HG03460 (cell line): ENCODE measurements at regions not wholly inside any gene's neighbourhood (a gene's known extent, or its start where the extent isn't known, plus 50 kb on each side); places are given as distances from the start of the nearest gene placed in this dataset.
"Not testable (repeated sequence)": the region's sequence is repeated elsewhere in the genome, so short reads cannot be mapped to it uniquely, and the experiment has no call there.

Experiments used
- ATAC-seq: cut with Tn5 transposase; IDR thresholded peaks from one replicate; pipeline ENCODE4 v1.9.1; 2021; ENCODE audit not compliant: unreplicated experiment

DNA sequence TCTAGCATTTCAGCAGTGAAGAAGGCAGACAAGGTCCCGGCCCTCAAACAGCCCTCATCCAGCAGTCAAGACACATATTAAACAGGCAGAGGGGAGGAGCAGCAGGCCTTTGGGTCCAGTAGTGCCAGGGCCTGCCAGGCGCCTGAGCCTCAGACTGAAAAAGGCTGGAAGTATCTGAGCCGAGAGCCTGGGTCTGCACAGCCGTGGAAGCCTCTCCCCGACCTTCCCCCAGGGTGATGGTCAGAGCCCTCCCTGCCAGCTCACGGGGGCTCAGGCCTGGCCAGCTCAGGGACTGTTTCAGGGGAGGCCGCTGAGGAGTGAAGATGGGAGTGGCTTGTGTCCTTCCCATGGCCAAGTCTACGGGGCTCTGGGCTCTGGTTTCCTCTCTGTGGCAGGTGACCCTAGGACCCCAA lies 565.2 kb downstream of the PTPRU start:
- no peak for ATAC-seq

DNA sequence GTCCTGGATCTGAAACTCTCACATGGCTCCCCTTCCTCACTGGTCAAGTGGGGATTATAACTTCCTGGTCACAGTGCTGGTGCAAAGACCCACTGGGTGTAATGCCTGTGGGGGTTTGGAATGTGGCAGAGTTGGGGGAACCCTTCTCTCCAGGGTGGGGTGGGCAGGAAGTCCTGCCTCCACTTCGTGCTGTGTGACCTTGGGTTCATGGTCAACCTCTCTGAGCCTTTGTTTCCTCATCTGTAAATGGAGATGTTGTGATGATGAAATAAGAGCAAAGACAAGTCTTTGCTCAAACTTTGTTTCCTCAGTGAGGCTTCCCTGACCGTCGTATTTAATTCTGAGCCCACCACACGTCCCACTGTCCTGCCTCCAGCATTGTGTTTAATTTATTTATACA lies 564.7 kb downstream of the PTPRU start:
- no peak for ATAC-seq

DNA sequence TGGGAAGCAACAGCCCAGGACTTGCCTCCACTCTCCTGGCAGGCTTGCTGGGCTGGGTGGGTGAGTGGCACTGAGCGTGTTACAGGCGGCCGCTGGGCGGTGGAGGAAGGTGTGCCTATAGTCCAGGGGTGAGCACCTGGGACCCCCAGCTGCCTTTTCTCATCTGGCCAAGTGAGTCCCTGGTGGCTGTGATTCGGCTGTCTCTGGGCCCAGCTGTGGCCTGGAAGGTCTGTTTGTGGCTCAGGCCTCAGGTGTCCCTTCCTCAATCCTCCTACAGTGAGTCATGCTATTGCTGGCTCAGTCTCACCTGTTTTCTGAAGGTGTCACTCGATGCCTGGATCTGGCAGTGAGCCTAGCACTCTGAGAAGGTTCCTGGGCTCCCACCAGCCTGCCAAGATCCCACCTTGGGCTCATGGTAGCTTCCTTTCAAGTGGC lies 564.2 kb downstream of the PTPRU start:
- ATAC-seq: no peak

DNA sequence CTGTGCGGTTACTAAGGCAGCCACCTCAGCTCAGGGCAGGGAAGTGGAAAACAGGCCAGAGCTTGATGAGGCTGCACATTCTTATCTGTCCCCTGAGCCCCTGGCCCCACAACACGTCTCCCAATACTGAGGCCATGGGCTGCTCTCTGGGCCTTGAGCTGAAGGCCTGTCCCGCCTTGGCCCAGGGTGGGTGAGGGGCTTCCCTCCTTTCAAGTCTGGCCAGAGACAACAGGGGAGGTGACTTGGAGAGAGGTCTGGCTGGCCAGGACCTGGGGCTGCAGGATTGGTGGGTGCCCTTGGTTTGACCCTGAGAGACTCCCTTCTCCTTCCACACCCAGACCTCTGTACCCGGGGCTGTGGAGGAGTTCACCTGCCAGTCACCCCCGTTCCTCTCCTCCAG lies 563.8 kb downstream of the PTPRU start:
- ATAC-seq: no peak

DNA sequence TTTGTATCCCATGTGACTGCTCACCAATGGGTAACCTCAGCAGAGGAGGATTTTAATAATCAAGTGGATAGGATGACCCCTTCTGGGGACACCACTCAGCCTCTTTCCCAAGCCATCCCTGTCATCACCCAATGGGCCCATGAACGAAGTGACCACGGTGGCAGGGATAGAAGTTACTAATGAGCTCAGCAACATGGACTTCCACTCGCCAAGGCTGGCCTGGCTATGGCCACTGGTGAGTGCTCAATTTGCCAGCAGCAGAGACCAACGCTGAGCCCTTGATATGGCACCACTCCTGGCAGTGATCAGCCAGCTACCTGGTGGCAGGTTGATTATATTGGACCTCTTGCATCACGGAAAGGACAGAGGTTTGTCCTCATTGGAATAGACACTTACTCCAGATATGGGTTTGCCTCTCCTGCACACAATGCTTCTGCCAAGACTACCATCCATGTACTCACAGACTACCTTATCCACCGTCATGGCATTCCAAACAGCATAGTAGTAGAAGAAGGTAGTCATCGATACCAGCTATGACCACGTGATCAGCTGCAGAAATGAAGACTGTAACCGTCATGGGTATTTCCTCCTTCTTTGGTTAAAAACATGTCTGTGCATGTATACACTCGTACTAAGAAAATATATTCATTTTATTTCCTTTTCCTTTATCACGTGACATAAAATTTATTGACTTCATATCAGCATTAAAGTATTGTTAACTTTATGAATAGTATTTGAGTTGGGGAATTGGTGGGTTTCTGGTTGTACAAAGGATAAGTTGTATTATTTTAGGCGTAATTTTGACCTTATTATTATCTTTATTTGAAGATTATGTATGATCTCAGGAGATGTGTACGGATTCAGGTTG lies 562.6 kb downstream of the PTPRU start:
- no peak for ATAC-seq

DNA sequence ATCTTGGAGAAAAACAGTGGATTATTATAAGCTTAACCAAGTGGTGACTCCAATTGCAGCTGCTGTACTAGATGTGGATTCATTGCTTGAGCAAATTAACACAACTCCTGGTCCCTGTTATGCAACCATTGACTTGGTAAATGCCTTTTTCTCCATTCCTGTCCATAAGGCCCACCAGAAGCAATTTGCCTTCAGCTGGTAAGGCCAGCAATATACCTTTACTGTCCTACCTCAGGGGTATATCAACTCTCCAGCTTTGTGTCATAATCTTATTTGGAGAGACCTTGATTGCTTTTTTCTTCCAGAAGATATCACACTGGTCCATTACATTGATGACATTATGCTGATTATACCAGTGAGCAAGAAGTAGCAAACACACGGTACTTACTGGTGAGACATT lies 560.8 kb downstream of the PTPRU start:
- ATAC-seq: not testable (repeated sequence)

DNA sequence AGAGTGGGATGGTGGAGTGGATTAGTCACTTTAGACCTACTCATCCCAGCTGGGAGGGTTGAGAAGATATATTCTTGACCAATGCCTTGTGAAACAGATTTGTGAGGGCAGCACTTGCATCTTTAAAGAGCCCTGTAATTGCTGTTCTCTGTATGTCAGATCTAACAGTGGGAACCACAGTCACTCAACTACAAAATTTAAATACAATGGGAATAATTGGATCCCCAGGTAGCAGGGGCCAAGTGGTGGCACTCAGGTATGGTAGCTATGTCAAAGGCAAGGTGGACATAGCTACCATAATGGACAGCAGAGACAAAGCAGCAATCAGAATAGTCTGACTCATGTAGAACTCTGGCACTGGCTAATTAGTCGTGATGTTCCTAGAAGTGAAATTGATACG lies 559.6 kb downstream of the PTPRU start:
- not testable (repeated sequence) for ATAC-seq

DNA sequence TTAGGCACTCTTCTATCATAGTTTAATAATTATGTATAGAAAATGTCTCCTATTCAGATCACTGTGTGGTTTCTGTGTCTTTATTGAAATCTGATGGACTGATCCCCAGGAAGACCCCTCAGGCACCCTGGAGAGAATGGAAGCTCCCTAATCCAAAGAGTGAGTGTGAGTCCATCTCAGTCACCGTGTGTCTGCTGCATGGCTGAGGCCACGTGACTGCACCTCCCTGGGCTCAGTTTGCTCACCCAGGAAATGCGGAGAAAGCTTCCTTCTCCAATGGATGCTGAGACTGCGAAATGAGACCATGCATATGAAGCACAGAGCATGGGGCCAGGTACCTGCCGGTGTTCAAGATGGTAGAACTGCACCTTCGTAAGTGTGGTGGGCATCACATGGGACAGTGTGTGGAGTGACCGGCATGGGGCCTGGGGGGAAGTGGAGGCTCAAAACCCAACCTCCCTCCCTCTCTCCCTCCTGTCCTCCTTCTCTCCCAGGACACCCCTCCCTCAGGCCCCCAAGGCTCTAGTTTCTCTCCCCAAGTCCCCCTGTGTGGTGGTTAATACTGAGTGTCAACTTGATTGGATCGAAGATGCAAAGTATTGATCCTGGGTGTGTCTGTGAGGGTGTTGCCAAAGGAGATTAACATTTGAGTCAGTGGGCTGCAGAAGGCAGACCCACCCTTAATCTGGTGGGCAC lies 557.5 kb downstream of the PTPRU start:
- no peak for ATAC-seq

DNA sequence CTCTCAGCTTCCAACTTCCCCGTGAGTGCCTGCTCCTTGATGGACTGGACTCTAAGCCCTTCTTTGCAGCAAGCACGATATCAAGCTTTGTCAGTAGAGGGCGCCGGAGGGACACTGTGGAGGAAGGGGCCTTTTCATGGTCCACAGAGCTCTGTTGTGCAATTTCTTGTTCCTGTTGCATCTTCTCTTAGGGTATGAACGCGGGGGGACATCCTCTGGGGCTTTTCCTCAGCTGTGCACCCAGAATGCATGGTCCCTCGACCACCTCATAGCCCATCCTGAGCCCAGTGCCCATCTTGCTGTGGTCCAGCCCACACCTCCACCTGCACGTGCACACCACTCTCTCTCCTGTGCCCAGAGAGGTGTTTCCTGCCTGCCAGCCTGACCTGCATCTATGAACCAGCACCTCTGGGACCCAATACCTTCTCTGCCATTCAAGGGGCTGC lies 556.8 kb downstream of the PTPRU start:
- ATAC-seq: no peak

DNA sequence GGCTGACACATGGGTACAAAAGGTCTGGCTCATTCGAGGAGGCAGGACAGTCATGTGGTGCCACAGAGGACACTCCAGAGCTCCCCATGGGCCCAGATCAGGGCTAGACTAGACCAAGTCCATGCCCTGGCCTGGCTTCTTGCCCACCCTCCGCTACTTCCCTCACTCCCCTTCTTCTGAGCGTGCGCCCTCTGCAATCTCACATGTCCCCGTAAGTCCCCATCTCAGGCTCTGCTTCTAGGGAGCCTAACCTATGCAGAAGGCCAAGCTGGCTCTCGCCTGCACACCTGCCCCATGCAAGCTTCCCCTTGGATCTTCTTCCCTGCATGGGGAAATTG lies 553.6 kb downstream of the PTPRU start:
- ATAC-seq: no peak

DNA sequence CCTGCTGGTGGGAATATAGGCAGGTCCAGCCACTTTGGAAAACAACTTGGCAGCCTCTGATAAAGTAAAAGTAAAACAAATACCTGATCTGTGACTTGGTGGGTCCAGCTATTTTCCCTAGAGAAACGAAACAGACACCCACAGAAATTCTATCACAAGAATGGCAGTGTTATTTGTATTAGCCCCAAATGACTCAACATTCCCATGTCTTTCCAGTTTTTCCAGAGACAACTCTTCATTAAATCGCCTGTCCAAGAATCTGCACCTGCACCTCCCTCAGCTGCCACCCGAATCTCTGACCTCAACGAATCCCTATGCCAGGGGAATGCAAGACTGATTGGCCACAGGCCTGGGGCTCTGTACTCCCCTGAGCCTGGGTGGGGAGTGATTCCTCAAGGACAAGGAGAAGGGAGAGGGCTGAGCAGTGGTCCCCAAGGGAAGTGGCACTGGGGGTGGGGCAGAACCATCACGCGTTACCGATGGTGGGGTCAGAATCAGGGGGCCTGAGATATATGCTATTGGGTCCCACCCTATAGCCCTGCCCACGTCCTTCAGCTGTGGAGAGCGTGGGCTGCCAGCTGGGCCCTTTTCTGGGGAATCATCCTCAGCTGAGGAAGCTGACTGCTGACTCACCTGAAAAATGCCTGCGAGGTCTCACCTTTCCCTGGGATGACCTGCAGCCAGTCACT lies 553.0 kb downstream of the PTPRU start:
- ATAC-seq: no peak

DNA sequence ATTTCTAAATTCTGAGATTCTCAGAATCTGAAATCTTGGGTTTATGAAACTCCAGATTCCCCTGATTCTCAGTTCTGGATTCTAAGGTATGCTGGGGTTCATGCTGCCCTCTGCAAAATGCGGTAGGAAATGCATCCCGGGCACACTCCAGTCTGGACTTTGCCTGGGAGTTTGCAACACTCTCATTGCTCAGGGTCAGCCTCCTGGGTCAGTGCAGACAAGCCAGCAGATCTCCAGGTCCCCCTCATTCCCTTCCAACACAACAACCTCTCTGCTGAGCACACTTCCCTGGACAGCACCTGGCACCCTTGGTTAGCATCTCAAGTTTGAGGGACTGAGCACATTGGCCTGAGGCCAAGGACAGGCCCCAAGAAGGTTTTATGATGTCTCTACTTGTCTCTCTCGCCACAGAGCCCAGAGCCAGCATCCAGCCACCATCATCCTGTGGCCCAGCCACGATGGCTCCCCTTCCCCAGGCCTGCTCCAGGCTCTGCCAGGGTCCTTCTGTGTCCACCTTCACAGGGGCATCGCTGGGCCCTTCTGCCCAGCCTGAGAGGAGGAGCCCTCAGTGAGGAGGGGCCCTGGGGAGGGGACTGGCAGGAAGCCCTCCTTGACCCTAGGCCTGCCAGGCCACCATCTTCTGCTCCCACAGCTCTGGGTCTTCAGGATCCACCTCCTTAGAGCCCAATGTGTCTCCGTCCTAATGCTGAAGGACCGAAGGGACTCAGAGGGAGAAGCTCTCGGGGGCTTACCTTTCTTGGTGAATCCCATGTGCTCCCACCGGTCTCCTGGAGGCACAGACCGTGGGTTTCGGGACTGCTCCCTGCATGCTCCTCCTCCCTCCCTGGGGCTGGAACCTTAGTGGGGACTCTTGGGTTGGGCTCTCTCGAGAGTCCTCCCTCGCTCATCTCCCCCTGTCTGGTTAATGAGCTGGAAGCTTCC lies 550.7 kb downstream of the PTPRU start:
- ATAC-seq: no peak

DNA sequence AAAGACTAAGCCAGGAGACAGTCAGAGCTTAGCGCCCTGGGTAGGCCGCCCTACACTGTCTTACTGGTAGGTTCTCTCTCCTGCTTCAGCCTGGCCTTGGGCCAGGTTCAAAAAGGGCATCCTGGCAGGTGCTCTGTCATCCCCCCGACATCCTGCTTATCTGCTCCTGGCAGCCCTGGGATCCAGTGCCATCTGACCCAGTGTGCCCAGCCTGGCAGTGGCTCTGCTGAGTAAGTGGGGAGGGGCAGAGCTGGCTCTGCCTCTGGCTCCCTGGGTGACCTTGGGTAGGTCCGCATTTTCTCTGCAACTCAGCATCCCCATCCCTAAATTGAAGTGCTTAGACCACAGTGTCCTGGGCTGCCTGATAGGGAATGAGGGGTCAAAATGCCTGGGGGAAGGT lies 549.9 kb downstream of the PTPRU start:
- ATAC-seq: no peak

DNA sequence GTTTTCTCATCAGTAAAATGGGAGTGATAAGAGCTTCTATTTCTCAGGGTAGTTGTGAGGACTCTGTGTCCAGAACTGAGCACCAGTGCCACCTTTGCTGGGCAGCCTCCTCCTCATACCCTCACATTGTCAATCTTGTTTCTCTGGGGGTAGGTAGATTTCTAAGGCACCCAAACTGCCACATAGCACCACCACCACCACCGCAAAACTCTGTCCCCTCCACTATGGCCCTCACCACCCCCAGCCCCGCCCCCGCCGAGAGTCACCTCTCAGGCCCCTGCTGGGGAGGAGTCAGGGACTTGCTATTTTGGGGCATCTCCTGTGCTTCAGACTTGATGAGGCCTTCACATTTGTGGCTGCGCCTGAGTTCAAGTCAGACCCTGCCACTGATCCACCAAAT lies 549.2 kb downstream of the PTPRU start:
- ATAC-seq: no peak

DNA sequence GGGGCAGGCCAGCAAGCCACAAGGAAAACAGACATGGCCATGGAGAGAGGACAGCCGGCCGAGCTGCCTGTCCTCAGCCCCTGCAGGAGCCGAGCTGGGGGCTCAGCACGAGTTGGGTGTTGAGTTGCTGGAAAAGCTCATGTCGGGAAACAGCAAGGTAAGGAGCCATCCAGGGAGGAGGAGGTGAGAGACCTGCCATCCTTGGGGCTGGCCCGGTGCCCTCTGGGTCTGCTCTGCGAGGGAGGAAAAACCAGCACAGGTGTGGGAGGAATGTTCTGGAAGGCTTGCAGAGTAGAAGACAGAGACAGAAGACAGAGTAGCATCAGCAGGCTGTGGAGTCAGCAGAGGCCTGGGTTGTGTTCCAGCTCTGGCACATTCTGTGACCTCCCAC lies 548.8 kb downstream of the PTPRU start:
- ATAC-seq: no peak

DNA sequence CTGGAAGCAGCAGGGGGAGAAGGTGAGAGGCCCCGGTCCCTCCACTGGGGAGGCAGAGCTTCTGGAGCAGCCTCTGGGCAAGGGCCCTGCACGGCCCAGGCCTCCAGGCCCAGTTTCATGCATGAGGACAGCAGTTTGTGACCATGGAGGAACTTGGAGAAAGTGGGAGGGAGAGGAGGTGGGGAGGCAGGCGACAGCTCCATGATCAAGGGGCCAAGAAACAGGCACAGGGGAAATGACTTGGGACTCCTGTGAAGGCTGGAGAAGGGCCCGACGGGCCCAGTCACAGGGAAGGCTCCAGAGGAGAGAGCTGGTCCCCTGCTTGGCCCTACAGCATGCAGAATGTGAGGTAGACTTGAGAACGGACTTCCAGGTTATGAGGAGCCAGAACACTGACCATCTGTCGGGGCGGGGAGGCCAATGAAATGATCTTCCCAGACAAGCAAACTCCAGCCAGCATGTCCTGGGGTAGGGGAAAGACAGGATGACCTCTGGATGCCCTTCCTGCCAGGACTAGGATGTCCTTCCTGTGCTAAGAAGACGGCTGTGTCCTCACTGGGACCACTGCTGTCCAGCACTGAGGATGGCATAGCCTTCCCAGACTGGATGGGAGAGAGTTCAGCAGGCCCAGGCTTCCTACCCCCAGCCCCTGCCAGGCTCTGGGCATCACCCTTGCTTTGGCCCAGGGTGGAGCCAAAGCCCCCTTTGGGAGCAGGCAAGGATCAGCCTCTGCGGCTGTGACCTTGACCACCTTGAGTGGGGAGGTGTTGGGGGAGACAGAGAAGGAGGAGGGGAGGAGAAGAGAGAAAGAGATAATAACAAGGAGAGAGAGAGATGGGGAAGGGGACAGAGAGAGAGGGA lies 548.2 kb downstream of the PTPRU start:
- ATAC-seq: no peak

DNA sequence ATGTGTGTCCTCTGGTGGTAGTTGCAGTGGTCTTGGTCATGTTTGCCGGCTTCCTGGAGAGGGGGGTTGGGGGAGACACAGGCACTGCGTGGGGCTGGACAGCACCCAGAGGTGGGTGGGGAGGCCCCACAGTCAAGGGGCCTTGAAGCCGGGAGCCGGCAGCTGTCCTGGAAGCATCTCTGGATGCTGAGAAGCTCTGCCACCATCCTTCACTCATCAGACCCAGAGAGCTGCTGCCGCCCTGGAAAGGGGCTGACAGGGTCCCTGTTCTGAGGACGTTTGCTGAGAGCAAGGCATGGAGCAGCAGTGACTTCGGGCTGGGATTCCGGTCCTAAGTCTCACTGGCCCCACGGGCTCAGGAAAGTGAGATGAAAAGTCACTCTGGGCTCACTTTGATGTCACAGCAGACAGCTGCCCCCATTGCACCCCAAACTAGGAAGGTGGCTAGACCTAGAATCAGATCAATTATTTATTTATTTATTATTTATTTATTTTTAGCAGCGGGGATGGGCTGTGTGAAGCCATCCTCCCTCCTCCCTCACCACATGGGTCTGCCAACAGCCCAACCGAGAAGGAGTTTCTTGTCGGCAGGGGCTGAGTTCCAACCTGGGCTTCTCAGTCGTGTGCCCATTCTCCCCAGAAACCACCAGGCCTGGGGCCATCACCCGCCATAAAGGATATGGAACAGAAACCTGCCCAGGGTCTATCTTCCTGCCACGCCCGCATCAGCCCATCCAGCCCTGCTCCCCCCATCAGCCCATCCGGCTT lies 547.4 kb downstream of the PTPRU start:
- ATAC-seq: no peak

DNA sequence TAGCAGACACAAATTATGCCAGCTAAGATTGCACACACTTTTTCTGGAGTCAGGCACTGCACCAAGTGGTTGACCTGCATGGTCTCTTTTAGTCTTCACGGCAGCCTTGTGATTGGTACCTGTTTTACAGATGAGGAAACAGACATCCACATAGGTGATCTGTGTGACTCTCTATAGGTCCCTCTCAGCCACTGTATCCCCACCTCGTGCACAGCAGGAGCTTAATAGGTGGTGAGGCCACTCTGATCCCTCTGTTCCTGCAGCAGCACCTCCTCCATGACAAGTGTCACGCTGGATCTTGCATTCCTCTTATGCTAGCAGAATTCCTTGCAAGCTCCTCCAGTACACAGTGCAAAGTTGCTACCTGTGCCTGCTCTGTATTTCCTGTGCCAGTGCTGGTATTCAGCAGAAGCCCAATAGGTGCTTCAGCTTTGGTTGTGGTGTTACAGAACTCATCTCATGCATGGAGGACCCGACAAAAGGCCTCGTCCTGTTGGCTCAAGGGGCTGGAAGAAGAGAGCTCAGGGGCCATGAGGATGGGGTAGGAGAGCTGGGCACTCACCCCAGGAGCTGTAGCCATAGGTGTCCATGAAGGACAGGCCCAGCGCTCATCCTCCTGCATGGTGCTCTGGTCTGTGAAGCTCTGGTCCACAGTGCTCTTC lies 546.7 kb downstream of the PTPRU start:
- ATAC-seq: no peak

DNA sequence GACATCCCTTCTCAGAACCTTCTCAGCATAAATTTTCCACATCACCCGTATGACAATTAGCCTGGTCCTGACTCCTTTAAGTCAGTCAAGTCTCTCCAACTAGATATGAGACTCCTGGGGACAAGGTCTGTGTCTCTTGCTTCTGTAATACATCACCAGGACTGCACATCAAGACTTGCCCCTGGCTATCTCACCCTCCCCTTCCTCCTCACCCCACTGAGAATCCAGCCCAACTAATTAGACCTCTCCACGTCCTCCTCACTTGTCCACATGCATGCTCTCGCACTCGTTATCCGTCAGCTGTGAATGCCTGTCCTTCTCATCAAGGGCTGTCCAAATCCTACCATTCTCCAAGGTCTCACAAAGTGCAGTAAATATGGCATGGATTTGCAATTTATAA lies 542.8 kb downstream of the PTPRU start:
- no peak for ATAC-seq
